ENCODE measurements at regions not wholly inside any gene's neighbourhood (a gene's known extent, or its start where the extent isn't known, plus 50 kb on each side); places are given as distances from the start of the nearest gene placed in this dataset.

- in situ Hi-C loops (cut with HindIII; ENCODE audit: low sequenced_read_pairs) = no loop called here
Observed at GRCh38 chr2:223701761-223702160, 99.6 kb upstream of the SCG2 start.

DNA sequence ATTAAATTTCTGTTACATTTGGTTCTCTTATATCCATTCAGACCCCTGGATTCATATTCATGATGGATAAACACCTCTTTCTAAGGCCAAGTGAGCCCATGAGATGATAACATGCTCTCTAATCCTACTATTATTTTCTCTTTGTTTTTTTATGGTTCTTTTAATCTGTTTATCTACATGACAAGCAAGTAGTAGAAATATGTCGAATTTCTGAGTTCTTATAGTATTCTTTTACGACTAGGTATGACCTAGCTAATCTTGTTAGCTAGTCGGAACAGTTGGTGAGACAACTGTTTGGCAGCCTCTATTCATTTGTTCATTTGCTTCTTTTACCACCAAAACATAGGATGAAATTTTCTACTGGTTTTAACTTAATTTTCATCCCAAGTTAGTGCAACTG is 98.1 kb upstream of the SCG2 start:
- in situ Hi-C loops (cut with HindIII; ENCODE audit: low sequenced_read_pairs) = no loop called here

DNA sequence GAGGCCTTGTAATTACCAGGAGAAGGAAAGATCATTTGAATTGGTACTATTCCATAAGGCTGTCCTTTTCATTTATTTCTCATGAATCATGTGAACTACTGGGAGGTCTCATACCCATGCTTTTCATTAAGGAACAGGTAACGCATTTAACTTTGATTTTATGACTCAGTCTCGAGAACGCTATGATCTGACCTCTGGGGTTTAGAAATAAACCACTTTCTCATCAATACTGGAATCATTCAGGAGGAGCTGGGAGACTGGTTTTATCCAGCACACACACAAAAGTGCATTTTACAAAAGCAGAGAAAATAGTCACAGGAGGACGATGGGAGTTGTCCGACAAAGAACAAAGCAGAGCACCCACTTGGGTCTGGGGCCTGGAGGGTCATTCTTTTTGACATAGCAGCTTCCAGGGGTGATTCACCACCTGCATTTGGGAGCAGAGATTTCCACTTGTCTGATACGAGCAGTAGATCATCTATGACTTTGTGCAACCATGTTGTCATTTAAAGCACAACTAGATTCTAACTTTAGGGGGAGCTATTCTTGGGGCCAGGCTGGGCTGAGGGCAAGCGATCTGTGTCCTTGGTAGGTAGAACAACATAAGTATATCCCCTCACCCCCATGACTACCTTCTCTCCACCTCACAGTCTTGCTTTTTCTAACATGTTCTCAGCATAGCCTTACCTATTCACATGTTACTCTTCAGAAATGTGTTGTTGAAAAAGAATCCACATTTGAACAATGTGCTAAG is 95.9 kb upstream of the SCG2 start:
- in situ Hi-C loops (cut with HindIII; ENCODE audit: low sequenced_read_pairs) = no loop called here

DNA sequence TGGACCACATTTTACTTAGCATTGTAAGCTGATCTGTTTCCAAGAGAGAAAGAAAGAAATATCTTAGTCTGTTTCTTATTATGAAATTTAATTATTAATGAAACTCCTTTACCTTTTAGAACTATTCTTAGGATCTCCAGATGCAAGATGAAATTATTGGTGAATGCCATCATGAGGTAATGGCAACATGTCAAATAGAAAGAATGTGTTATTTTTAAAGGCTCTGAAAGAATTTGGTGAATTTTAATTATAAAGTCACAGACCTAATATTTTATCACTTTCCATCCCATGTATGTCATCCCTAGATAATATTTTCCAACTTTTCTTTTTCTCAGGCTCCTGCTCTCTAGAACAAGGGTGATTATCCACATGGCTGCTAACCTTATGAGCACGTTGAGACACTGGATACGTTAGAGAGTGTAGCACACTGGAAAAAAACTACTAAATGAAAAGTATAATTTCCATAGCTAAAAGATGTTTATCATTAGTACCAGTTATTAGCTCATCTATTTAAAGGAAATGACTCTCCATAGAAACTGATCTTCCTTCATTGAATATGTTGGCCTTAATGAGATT is 95.2 kb upstream of the SCG2 start:
- in situ Hi-C loops (cut with HindIII; ENCODE audit: low sequenced_read_pairs) = no loop called here

DNA sequence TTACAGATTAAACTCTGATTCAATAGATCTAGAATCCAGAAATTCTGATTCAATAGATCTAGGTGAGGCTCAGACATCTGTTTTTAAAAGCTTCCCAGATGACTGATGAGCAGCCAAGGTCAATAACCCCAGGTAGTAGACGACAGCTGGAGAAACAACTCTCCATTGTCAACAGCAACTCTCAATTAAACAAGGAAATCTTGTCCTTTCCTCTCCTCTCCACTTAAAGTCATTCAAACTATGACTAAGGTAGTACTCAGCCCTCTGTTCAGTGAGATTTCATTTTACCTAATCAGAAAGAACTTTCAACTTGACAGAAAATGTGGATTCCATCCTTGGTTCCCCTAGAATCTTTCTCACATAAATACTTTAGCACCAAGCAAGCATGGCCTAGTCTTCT is 94.6 kb upstream of the SCG2 start:
- in situ Hi-C loops (cut with HindIII; ENCODE audit: low sequenced_read_pairs) = no loop called here

- in situ Hi-C loops (cut with HindIII; ENCODE audit: low sequenced_read_pairs) = loop anchor here (5.0 kb wide), 1 partner anchor 45 kb away; no protein-coding TSS in a partner anchor
Observed at GRCh38 chr2:223692191-223692947, 90.2 kb upstream of the SCG2 start.

DNA sequence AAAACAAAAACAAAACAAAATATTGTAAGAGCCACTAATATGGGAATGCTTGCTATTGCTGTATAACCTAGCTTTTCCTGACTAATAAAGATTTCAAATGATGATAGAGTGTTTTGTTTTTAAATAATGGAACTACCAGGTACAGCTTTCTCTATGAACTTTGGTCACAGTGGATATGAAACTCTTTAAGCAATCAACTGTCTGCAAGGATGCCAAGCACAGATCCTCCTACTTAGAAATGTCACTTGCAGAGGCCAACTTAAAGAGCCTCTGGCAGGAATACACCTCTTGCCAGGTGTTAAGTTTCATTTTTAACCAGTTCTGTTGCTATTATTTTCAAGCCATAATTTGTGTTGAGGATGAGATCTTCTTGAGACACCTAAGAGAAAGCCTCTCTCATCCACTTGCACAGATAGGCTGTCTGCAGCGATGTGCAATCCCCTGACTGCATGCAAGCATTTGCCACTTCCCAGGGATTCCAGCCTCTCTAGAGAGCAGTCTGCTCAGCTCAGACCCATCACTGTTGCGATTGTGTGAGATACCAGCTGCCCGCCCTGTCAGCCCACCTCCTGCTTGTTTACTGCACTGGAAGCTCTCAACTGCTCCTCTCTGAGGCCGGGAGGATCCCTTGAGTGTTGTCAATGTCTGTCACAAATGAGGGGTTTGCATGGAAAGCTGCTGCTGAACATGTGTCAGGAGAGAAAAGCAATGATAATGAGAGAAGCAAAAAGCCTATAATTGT is 86.1 kb upstream of the SCG2 start:
- in situ Hi-C loops (cut with HindIII; ENCODE audit: low sequenced_read_pairs) = no loop called here

DNA sequence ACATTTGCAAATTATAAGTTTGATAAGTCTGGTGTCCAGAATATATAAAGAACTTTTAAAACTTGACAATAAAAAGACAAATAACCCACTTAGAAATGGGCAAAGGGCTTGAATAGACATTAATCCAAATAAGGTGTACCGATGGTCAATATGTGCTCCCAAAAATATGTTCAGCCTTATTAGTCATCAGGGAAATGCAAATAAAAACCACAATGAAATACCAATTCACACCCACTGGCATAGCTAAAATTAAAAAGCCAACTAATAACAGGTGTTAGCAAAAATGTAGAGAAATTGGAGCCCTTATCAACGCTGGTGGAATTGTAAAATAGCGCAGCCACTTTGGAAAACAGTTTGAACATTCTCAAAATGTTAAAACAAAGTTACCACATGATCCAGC is 79.0 kb upstream of the SCG2 start:
- in situ Hi-C loops (cut with HindIII; ENCODE audit: low sequenced_read_pairs) = no loop called here

DNA sequence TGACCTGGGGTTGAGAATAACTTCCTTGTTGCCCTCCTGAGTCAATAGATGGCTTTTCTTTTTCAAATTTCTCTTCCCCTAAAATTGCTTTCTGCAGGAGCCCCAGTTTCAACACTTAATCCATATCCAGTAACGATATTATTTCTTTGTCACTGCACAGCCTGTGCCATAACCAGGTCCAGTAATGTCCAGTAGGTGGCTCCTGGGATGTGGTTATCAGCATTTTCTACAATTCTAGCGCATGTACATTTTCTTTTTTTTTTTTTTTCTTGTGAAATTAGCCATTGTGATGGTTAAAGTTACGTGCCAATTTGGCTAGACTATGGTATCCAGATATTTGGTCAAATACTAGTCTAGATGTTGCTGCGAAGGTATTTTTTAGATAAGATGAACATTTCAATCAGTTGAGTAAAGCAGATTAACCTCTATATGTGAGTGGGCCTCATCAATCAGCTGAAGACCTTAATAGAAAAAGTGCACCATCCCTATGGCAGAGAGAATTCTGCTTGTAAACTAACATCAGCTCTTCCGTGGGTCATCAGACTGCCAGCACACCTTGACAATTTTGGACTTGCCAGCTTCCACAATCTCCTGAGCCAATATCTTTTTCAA is 72.9 kb upstream of the SCG2 start:
- in situ Hi-C loops (cut with HindIII; ENCODE audit: low sequenced_read_pairs) = no loop called here

- in situ Hi-C loops (cut with HindIII; ENCODE audit: low sequenced_read_pairs) = no loop called here
Observed at GRCh38 chr2:223669453-223670225, 67.5 kb upstream of the SCG2 start.

DNA sequence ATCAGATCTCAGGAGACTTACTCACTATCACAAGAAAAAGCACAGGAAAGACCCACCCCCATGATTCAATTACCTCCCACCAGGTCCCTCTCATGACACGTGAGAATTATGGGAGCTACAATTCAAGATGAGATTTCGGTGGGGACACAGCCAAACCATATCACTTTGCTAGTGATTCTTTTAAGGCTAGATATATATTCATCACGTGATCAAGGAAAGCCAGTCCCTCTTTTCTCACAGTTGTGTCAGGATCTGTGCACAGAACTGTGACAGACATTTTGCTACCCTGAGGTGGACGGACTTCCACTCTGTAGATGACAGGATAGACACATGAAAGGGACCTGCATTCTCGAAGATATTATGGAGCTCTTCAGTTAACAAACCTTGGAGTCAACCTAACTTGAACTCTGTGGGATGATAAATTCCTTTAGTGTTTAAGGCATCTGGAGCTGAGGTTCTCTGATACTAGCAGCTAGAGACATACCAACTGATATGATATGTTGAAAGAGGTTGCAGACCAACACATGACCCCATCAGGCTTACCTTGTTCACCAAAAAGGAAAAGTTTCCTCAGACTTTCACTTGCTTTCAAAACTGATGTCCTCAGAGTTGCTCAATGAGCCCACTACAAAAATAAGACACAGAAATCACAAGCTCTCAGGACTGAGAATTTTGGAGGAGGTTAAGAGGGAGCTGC is 66.3 kb upstream of the SCG2 start:
- in situ Hi-C loops (cut with HindIII; ENCODE audit: low sequenced_read_pairs) = no loop called here

DNA sequence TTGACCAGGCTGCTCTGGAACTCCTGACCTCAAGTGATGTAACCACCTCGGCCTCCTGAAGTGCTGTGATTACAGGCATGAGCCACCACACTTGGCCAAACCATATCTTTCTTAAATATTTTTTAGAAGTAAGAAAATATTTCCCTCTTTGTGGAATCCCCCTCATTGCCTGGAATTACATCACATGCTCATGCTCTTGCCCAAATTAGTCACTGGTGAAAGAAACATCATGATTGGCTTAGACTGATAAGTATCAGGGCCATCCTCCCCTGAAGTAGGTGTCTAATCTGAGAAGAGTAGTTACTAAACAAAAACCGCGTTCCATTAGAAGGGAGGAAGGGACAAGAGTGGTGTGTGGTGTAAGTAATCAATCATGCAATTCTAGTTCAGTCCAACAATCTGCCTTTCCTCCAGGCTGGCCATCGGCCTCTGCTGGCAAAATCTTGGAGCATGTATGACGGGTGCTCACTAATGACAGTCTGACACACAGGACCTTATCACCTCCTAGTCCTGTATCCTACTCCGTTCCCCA is 52.3 kb upstream of the SCG2 start:
- in situ Hi-C loops (cut with HindIII; ENCODE audit: low sequenced_read_pairs) = no loop called here

- in situ Hi-C loops (cut with HindIII; ENCODE audit: low sequenced_read_pairs) = no loop called here
Observed at GRCh38 chr2:223652902-223653301, 50.7 kb upstream of the SCG2 start.

GRCh38 chr2:223652122-223652521 is 50.0 kb upstream of the SCG2 start:
- in situ Hi-C loops (cut with HindIII; ENCODE audit: low sequenced_read_pairs) = no loop called here
